ENCODE measurements at regions not wholly inside any gene's neighbourhood (a gene's known extent, or its start where the extent isn't known, plus 50 kb on each side); places are given as distances from the start of the nearest gene placed in this dataset.

DNA sequence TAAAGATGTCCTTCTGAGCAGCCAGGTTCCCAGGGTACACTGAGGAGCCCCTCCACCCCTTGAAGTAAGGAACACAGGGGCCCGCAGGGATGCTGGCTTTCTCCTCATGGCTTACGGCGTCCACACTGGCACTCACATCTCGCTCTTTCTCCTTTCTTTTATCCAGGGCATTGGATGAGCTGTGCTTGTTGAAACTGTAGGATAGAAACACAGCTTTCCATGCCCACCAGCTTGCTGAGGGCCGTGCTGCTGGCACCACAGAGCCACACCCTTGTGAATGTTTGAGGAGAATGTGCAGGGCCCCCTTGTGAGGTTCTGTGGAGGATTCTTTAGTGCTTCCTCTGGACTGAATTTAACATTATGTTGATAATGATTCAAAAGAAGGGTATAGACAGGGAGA, 51.7 kb upstream of the B3GAT1 start:
- DNase-seq = no peak
- H3K4me3 ChIP-seq = no peak overlapping the region
- intact Hi-C loops (cut with DNase I; ENCODE audit: low total_unique reads) = no loop called here

More for the DNA sequence above, 51.7 kb upstream of the B3GAT1 start:
- TF ChIP-seq POLR2A (IDR thresholded peaks at IDR 0.05) = no peak
- TF ChIP-seq, protein P1, sequence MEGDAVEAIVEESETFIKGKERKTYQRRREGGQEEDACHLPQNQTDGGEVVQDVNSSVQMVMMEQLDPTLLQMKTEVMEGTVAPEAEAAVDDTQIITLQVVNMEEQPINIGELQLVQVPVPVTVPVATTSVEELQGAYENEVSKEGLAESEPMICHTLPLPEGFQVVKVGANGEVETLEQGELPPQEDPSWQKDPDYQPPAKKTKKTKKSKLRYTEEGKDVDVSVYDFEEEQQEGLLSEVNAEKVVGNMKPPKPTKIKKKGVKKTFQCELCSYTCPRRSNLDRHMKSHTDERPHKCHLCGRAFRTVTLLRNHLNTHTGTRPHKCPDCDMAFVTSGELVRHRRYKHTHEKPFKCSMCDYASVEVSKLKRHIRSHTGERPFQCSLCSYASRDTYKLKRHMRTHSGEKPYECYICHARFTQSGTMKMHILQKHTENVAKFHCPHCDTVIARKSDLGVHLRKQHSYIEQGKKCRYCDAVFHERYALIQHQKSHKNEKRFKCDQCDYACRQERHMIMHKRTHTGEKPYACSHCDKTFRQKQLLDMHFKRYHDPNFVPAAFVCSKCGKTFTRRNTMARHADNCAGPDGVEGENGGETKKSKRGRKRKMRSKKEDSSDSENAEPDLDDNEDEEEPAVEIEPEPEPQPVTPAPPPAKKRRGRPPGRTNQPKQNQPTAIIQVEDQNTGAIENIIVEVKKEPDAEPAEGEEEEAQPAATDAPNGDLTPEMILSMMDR (IDR thresholded peaks at IDR 0.05 in 4 of 5, conservative IDR thresholded peaks at IDR 0.05 in 1 of 5) = no peak
- in situ Hi-C loops (cut with MboI; ENCODE audit: low sequenced_read_pairs in 4 of 4) = no loop called here
- H3K4me1 ChIP-seq = no peaks in the 10 kb centered on the region
- peaks cover 4 to 27% (median 15%) of the 10 kb centered on the region in 3 donors for H3K27me3 ChIP-seq
- H3K9me3 ChIP-seq = no peaks in the 10 kb centered on the region
- ATAC-seq = no peak
- H3K27ac ChIP-seq = no peak overlapping the region
- H3K36me3 ChIP-seq = no peaks in the 10 kb centered on the region
